HUES6 (cell line): ENCODE measurements at regions not wholly inside any gene's neighbourhood (a gene's known extent, or its start where the extent isn't known, plus 50 kb on each side); places are given as distances from the start of the nearest gene placed in this dataset.

Experiments used
- H3K27ac ChIP-seq: 2 replicates; pipeline ENCODE4 v1.7.0; 2013; ENCODE audit warnings: low read depth, mild to moderate bottlenecking, low read length, inconsistent platforms
- H3K27me3 ChIP-seq: 2 replicates; pipeline ENCODE4 v1.6.1; 2013; ENCODE audit warnings: low read length; ENCODE audit not compliant: control insufficient read depth, insufficient read depth
- H3K36me3 ChIP-seq: 2 replicates; pipeline ENCODE4 v1.6.1; 2013; ENCODE audit warnings: low read length; ENCODE audit not compliant: control insufficient read depth, insufficient read depth
- H3K4me1 ChIP-seq: 2 replicates; pipeline ENCODE4 v1.6.1; 2013; ENCODE audit warnings: low read length; ENCODE audit not compliant: control insufficient read depth, insufficient read depth
- H3K4me3 ChIP-seq: 2 replicates; pipeline ENCODE4 v1.5.1; 2013; ENCODE audit warnings: low read depth, low read length
- H3K9ac ChIP-seq: one replicate; pipeline ENCODE4 v1.6.1; 2013; ENCODE audit warnings: mild to moderate bottlenecking, low read length
- H3K9me3 ChIP-seq: 2 replicates; pipeline ENCODE4 v1.6.1; 2013; ENCODE audit warnings: low read depth, low read length; ENCODE audit not compliant: control insufficient read depth, insufficient read depth

DNA sequence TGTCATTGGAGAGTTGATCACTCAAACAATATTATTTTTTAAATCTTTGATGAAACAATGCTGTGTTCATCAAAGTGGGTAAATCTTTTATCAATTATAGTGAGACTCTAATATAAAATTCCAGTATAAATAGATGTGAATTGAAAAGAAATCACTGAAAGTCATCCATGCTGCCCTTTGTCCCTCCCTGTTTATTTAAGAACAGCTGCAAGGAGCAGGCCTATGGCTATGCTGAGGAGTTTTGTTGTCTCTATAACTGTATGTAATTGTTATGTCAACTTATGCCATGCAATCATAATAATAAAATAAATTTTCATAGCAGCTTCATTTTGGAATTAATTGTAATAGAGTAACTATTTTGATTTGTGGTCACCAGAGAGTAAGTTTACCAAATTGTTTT, 1272.4 kb upstream of the ADGRL4 start:
- no peaks in the 10 kb centered on the region for H3K27me3 ChIP-seq
- H3K4me3 ChIP-seq: no peak overlapping the region
- no peak overlapping the region for H3K27ac ChIP-seq
- H3K9me3 ChIP-seq: no peaks in the 10 kb centered on the region
- H3K36me3 ChIP-seq: no peaks in the 10 kb centered on the region
- no peaks in the 10 kb centered on the region for H3K4me1 ChIP-seq
- no peak overlapping the region for H3K9ac ChIP-seq

DNA sequence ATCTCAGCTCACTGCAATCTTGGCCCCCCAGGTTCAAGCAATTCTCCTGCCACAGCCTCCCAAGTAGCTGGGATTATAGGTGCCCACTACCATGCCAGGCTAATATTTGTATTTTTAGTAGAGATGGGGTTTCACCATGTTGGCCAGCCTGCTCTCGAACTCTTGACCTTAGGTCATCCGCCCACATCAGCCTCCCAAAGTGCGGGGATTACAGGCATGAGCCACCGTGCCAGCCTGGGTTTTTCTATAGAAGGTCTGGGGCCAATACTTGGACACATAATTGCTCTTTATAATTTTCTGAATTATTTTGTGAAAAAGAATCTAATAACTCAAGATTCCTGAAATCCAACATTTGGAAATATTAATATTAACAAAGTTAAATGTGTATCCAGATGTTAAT, 1267.7 kb upstream of the ADGRL4 start:
- Histone ChIP-seq H3K27ac (no peak overlapping the region), H3K4me3 (no peak overlapping the region), H3K4me1 (no peaks in the 10 kb centered on the region), H3K36me3 (no peaks in the 10 kb centered on the region), H3K9ac (no peak overlapping the region), H3K27me3 (no peaks in the 10 kb centered on the region), H3K9me3 (no peaks in the 10 kb centered on the region)

DNA sequence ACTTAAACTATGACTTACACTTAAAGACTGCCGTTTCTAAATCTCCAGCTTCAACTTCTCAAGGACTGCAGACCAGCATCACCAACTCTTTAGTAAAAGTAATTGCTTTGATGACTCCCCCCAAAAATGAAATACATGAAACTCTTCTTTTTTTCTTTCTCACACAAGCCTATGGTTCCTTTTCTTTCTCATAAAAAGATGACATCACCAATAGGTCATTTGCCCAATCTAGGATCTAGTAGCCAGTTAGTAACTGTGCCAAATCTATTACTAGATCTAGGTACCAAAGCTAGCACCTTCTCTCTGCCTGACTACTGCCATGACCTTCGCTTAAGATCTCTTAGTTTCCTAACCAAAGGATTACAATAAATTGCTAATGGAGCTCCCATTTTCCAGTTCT, 1266.0 kb upstream of the ADGRL4 start:
- Histone ChIP-seq H3K4me1 (no peaks in the 10 kb centered on the region), H3K27ac (no peak overlapping the region), H3K9ac (no peak overlapping the region), H3K9me3 (no peaks in the 10 kb centered on the region), H3K36me3 (no peaks in the 10 kb centered on the region), H3K4me3 (no peak overlapping the region), H3K27me3 (no peaks in the 10 kb centered on the region)

DNA sequence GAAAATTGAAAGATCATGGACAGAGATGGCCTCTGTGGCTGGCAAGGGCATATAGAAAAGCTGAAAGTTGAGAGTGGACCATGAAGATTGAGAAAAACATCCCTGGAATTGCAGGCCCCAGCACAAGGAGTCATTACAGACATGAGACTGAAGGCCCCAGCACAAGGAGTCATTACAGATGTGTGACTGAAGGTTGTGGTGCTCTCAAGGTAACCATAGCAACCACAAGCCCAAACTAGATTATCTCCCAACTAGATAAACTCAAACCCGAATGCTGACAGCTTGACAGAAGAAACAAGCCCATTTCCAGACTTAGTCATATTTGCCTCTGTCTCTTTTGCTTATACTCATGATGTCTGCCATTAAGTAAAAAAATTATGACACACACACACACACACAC, 1252.1 kb upstream of the ADGRL4 start:
- H3K27me3 ChIP-seq: no peaks in the 10 kb centered on the region
- no peaks in the 10 kb centered on the region for H3K4me1 ChIP-seq
- H3K9ac ChIP-seq: no peak overlapping the region
- H3K9me3 ChIP-seq: peaks cover 23% of the 10 kb centered on the region; the same call in 1 of the 2 replicates
- no peak overlapping the region for H3K27ac ChIP-seq
- no peaks in the 10 kb centered on the region for H3K36me3 ChIP-seq
- no peak overlapping the region for H3K4me3 ChIP-seq

DNA sequence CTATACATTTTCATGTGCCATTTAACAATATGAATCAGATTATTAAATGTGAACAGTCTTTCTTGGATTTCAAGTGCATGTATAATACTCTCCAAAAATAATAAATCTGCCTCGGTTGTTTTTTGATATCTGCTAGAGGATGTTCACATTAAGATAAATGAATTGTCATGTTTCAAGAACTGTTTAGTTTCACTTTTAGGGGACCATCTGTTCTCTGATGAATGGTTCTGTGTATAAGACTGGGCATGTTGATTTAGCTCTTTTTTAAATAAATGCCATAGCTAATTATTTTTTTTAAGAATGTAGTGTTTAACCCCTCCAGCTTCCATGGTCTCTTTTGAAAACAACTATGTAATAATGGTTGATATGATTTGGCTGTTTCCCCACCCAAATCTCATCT, 1245.1 kb upstream of the ADGRL4 start:
- no peak overlapping the region for H3K4me3 ChIP-seq
- no peaks in the 10 kb centered on the region for H3K36me3 ChIP-seq
- no peaks in the 10 kb centered on the region for H3K4me1 ChIP-seq
- H3K9me3 ChIP-seq: no peaks in the 10 kb centered on the region; the same call in 1 of the 2 replicates
- no peaks in the 10 kb centered on the region for H3K27me3 ChIP-seq
- H3K9ac ChIP-seq: no peak overlapping the region
- no peak overlapping the region for H3K27ac ChIP-seq

DNA sequence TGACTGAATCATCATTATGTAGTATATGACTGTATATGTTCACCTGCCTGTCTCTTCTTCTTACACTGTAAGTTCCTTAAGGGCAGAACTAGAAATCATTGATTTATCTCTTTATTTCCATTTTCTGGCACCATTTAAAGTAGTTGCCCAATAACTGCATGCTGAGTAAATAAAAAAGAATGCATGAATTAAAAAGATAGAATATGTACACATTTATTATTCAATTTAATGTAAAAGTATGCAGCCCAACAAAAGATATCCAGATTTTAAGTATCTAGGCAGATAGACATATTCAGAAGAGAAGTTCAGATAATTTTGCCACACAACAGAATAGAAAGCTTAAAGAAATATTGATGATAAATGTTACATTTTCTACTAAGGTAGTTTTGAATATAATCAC, 1244.6 kb upstream of the ADGRL4 start:
- H3K4me1 ChIP-seq: no peaks in the 10 kb centered on the region
- H3K36me3 ChIP-seq: no peaks in the 10 kb centered on the region
- no peak overlapping the region for H3K9ac ChIP-seq
- H3K4me3 ChIP-seq: no peak overlapping the region
- no peaks in the 10 kb centered on the region; the same call in 1 of the 2 replicates for H3K9me3 ChIP-seq
- H3K27ac ChIP-seq: no peak overlapping the region
- no peaks in the 10 kb centered on the region for H3K27me3 ChIP-seq

DNA sequence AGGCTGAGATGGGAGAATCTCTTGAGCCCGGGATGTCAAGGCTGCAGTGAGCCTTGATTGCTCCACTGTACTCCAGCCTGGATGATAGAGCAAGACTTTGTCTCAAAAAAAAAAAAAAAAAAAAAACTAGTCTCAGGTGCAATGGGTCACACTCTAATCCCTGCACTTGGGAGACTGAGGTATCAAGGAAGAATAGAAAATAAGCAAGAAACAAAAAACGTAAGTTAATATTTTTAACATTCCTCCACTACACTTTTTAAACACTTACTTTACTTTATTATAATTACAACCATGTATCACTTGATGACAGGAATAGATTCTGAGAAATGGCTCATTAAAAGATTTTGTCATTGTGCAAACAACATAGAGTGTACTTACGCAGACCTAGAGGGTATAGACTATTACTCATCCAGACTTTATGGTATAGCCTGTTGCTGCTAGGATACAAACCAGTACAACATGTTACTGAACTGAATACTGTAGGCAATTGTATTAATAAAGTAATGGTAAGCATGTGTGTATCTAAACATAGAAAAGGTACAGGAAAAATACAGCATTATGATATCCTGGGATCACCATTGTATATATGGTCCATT, 1244.1 kb upstream of the ADGRL4 start:
- H3K4me1 ChIP-seq: no peaks in the 10 kb centered on the region
- no peak overlapping the region for H3K4me3 ChIP-seq
- no peak overlapping the region for H3K27ac ChIP-seq
- no peaks in the 10 kb centered on the region for H3K36me3 ChIP-seq
- no peaks in the 10 kb centered on the region; the same call in 1 of the 2 replicates for H3K9me3 ChIP-seq
- H3K9ac ChIP-seq: no peak overlapping the region
- H3K27me3 ChIP-seq: no peaks in the 10 kb centered on the region

DNA sequence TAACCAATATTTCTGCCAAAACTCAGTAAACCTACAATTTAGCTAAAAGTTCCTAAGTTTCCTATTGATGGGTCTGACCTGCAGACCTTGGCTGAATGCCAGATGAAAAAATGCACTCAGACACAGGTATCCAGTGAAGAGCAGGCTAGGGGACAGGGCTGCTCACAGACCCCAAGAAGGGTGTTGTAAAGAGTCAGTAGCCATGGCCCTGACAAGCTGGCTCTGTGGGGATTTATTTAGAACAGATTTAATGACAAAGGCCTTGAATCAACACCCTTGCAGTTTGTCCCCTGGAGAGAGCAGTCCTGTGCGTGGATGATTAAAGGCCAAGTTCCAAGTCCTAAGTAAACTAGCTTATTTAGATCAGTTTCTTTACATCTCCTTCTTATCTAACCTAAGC, 1243.2 kb upstream of the ADGRL4 start:
- Histone ChIP-seq H3K36me3 (no peaks in the 10 kb centered on the region), H3K4me1 (no peaks in the 10 kb centered on the region), H3K4me3 (no peak overlapping the region), H3K9me3 (no peaks in the 10 kb centered on the region; the same call in 1 of the 2 replicates), H3K27ac (no peak overlapping the region), H3K9ac (no peak overlapping the region), H3K27me3 (no peaks in the 10 kb centered on the region)

DNA sequence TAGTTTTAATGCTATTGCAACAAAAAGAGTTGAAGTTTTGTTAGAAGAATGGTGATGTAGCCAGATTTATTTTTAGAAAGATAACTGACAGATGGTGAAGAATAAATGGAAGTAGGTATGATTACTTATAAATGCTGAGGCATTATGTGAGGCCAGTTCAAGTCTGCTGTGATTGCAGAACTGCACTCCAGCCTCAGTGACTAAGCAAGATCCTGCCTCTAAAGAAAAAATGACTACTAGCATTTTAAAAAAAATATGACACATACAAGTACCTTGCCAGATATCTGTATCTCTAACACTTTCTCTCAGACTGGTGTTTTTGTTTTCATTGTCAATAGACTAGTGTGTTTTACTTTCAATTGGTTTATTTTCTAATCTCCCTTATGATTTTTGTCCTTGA, 1242.4 kb upstream of the ADGRL4 start:
- H3K9me3 ChIP-seq: no peaks in the 10 kb centered on the region; the same call in 1 of the 2 replicates
- no peaks in the 10 kb centered on the region for H3K27me3 ChIP-seq
- H3K4me3 ChIP-seq: no peak overlapping the region
- H3K36me3 ChIP-seq: no peaks in the 10 kb centered on the region
- no peak overlapping the region for H3K9ac ChIP-seq
- H3K27ac ChIP-seq: no peak overlapping the region
- H3K4me1 ChIP-seq: no peaks in the 10 kb centered on the region

DNA sequence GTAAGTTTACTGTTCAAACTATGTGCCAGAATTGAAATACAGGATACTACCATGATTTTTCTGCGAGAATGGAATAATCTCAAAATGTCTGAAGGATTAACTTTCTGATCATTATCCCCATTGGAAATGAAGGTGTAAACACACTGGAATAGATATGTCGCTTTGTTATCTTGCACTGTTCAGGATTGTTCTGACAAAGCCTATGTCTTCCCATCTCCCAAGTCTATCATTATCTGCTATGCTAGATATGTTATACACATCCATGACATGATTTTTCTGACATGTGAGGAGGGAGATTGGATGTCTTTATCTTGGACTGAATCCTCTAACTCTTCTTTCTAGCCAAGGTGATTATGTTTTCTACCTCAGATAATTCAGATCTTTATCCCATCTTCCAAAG, 1239.3 kb upstream of the ADGRL4 start:
- H3K4me3 ChIP-seq: no peak overlapping the region
- H3K9me3 ChIP-seq: no peaks in the 10 kb centered on the region; the same call in 1 of the 2 replicates
- H3K36me3 ChIP-seq: no peaks in the 10 kb centered on the region
- H3K9ac ChIP-seq: no peak overlapping the region
- no peak overlapping the region for H3K27ac ChIP-seq
- no peaks in the 10 kb centered on the region for H3K27me3 ChIP-seq
- H3K4me1 ChIP-seq: no peaks in the 10 kb centered on the region

DNA sequence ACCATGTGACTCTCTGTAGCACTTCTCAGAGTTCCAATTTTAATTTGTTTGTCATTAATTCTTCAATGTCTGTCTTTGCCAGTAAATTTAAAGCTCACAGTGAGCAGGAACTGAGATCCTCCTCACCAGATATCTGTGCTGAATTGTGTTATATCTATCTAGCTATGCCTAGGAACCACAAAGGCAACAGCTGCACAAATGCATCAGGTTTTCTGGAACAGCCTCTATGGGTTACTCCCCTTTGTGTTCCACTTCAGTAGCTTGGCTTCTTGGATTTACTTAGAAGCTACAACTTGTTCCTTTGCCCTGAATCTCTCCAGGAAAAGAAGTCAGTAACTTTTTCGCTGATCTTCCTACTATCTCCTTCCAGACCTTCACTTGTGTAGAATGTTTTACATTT, 1237.8 kb upstream of the ADGRL4 start:
- Histone ChIP-seq H3K4me1 (no peaks in the 10 kb centered on the region), H3K9ac (no peak overlapping the region), H3K27ac (no peak overlapping the region), H3K4me3 (no peak overlapping the region), H3K27me3 (no peaks in the 10 kb centered on the region), H3K36me3 (no peaks in the 10 kb centered on the region), H3K9me3 (no peaks in the 10 kb centered on the region)

DNA sequence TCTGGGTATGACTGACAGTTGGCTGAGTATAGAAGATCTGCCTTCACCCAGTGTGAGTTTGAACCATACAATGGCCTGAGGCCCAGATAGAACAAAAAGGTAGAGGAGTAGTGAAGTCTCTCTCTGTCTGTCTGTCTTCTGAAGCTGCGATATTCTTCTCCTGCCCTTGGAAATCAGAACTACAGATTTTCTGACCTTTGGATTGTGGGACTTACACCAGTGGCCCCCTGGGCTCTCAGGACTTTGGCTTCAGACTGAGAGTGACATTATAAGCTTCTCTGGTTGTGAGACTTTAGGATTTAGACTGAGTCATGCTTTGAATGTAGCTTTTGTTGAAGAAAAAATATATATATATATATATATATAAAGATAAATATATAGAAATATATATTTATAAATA, 1235.0 kb upstream of the ADGRL4 start:
- Histone ChIP-seq H3K27me3 (no peaks in the 10 kb centered on the region), H3K9me3 (no peaks in the 10 kb centered on the region), H3K4me1 (no peaks in the 10 kb centered on the region), H3K4me3 (no peak overlapping the region), H3K36me3 (no peaks in the 10 kb centered on the region), H3K9ac (no peak overlapping the region), H3K27ac (no peak overlapping the region)
